Activated B cell treated with CpG ODN at 0.5 μM for 24 hours (primary cell): ENCODE measurements at regions not wholly inside any gene's neighbourhood (a gene's known extent, or its start where the extent isn't known, plus 50 kb on each side); places are given as distances from the start of the nearest gene placed in this dataset.

Experiments
- ATAC-seq: fragments of 200-7000 bp; cut with Tn5 transposase; one replicate; pipeline ENCODE4 v1.10.0; 2021; ENCODE audit warnings: low read depth, mild to moderate bottlenecking, moderate library complexity
- CTCF ChIA-PET: fragments of 350-600 bp; sonication (Branson Sonifier 250); formaldehyde crosslinking; loops from one replicate; lab custom pipeline; 2021; ENCODE audit warnings: antibody characterized with exemption; lab: Charles Lee
- POLR2A ChIA-PET: fragments of 350-600 bp; sonication (Branson Sonifier 250); formaldehyde crosslinking; loops from one replicate; lab custom pipeline; 2021; ENCODE audit warnings: antibody characterized with exemption; lab: Charles Lee
- DNase-seq: peaks from one replicate; pipeline ENCODE4 v3.0.0; 2022
- H3K27ac Mint-ChIP-seq: one replicate; pipeline ENCODE4 v1.8.0; 2020; ENCODE audit warnings: mixed read lengths
- H3K27me3 Mint-ChIP-seq: one replicate; pipeline ENCODE4 v1.8.0; 2021; ENCODE audit warnings: mixed read lengths
- H3K36me3 Mint-ChIP-seq: one replicate; pipeline ENCODE4 v1.8.0; 2021; ENCODE audit warnings: low read depth, mixed read lengths
- H3K4me1 Mint-ChIP-seq: one replicate; pipeline ENCODE4 v1.8.0; 2021; ENCODE audit warnings: mixed read lengths
- H3K4me3 Mint-ChIP-seq: one replicate; pipeline ENCODE4 v1.8.0; 2020; ENCODE audit warnings: mild to moderate bottlenecking, mixed read lengths
- H3K9me3 Mint-ChIP-seq: one replicate; pipeline ENCODE4 v1.8.0; 2020; ENCODE audit warnings: mixed read lengths
- CTCF ChIP-seq: fragments of 200-600 bp; IDR thresholded peaks from one replicate; pipeline ENCODE4 v1.8.0; 2022; ENCODE audit warnings: antibody characterized with exemption, mild to moderate bottlenecking
- intact Hi-C: fragments of 100-400 bp; cut with micrococcal nuclease; formaldehyde crosslinking; loops from one replicate; pipeline ENCODE4 v1.15.1; 2024

GRCh38 chr4:148692242-148692641, 250.0 kb upstream of the NR3C2 start:
- Mint-ChIP-seq H3K27me3 (no peaks in the 10 kb centered on the region), H3K4me3 (no peak overlapping the region), H3K36me3 (no peaks in the 10 kb centered on the region), H3K4me1 (no peaks in the 10 kb centered on the region), H3K27ac (no peak overlapping the region), H3K9me3 (no peaks in the 10 kb centered on the region)
- ChIA-PET CTCF (no interaction called here), POLR2A (no interaction called here)
- ATAC-seq (no peak), DNase-seq (no peak)
- no peak for TF ChIP-seq CTCF
- intact Hi-C loops: no loop called here

- H3K27me3 Mint-ChIP-seq: no peaks in the 10 kb centered on the region
- POLR2A ChIA-PET: no interaction called here
- CTCF ChIA-PET: no interaction called here
- DNase-seq (no peak), ATAC-seq (no peak)
- no peaks in the 10 kb centered on the region for H3K4me1 Mint-ChIP-seq
- H3K36me3 Mint-ChIP-seq: no peaks in the 10 kb centered on the region
- H3K4me3 Mint-ChIP-seq: no peak overlapping the region
- intact Hi-C loops: no loop called here
- H3K27ac Mint-ChIP-seq: no peak overlapping the region
- H3K9me3 Mint-ChIP-seq: no peaks in the 10 kb centered on the region
- TF ChIP-seq CTCF: no peak
Observed at GRCh38 chr4:148686449-148686848, 244.2 kb upstream of the NR3C2 start.

- H3K27ac Mint-ChIP-seq: no peak overlapping the region
- no peak for TF ChIP-seq CTCF
Observed at GRCh38 chr4:148684638-148685037, 242.4 kb upstream of the NR3C2 start.

GRCh38 chr4:148680884-148681283, 238.7 kb upstream of the NR3C2 start:
- no peaks in the 10 kb centered on the region for H3K9me3 Mint-ChIP-seq
- ChIA-PET POLR2A (no interaction called here), CTCF (no interaction called here)
- no peaks in the 10 kb centered on the region for H3K4me1 Mint-ChIP-seq
- H3K4me3 Mint-ChIP-seq: no peak overlapping the region
- H3K27me3 Mint-ChIP-seq: no peaks in the 10 kb centered on the region
- no peak for TF ChIP-seq CTCF
- H3K27ac Mint-ChIP-seq: no peak overlapping the region
- ATAC-seq: no peak
- intact Hi-C loops: no loop called here
- H3K36me3 Mint-ChIP-seq: no peaks in the 10 kb centered on the region
- no peak for DNase-seq

More at GRCh38 chr4:148684638-148685037, 242.4 kb upstream of the NR3C2 start:
- Mint-ChIP-seq H3K4me1 (no peaks in the 10 kb centered on the region), H3K4me3 (no peak overlapping the region), H3K36me3 (no peaks in the 10 kb centered on the region), H3K27me3 (no peaks in the 10 kb centered on the region), H3K9me3 (no peaks in the 10 kb centered on the region)
- ChIA-PET POLR2A (no interaction called here), CTCF (no interaction called here)
- DNase-seq (no peak), ATAC-seq (no peak)
- intact Hi-C loops: no loop called here

- H3K4me1 Mint-ChIP-seq: no peaks in the 10 kb centered on the region
- H3K36me3 Mint-ChIP-seq: no peaks in the 10 kb centered on the region
- POLR2A ChIA-PET: no interaction called here
- no peak for TF ChIP-seq CTCF
- no peaks in the 10 kb centered on the region for H3K27me3 Mint-ChIP-seq
- intact Hi-C loops: no loop called here
- no peak for ATAC-seq
- no peak for DNase-seq
- CTCF ChIA-PET: no interaction called here
- no peaks in the 10 kb centered on the region for H3K9me3 Mint-ChIP-seq
- H3K27ac Mint-ChIP-seq: no peak overlapping the region
- H3K4me3 Mint-ChIP-seq: no peak overlapping the region
Observed at GRCh38 chr4:148676344-148676743, 234.1 kb upstream of the NR3C2 start.
